ENCODE measurements at regions not wholly inside any gene's neighbourhood (a gene's known extent, or its start where the extent isn't known, plus 50 kb on each side); places are given as distances from the start of the nearest gene placed in this dataset.
"Not testable (repeated sequence)": the region's sequence is repeated elsewhere in the genome, so short reads cannot be mapped to it uniquely, and the experiment has no call there.

DNA sequence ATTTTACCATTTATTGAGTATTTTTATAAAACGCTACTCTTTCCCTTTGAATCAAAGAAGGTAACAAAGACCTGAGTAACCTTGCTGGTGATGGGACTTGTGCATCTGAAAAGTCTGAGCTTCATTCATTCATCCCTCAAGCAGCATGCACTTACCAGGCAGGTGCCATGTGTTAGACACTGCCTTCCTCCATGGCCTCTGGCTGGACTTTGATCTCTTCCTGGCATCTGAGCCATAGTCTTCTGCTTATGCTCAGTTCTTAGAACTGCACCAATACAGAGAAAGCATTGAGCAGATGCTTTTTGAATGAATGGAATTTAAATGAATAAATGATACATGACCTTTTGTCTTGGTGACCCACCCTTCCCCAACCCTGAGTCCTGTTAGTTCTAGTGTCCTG is 251.4 kb upstream of the COPS8 start:
- DNase-seq = no peak

- no peak for DNase-seq
Observed at GRCh38 chr2:236835307-236836024, 250.2 kb upstream of the COPS8 start.

- DNase-seq = not testable (repeated sequence)
Observed at GRCh38 chr2:236836028-236836427, 249.7 kb upstream of the COPS8 start.

DNA sequence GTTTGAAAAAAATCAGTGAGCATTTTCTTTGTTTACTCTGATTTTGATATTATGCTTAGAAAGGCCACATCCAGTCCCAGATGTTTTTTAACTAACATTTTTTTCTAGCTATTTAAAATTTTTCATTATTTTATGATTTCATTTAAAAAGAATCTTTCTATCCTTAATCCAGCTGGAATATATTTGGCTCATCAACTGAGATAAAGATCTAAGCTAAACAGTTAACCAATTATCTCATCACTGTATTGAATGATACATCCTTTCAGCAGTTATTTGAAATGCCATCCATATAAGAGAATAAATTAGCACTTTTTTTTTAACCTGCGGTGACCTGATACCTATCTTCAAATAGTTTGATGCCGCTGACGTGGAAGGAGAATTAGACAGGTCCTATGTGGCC is 245.5 kb upstream of the COPS8 start:
- DNase-seq = no peak

GRCh38 chr2:236840857-236841256 is 244.8 kb upstream of the COPS8 start:
- DNase-seq = no peak

DNA sequence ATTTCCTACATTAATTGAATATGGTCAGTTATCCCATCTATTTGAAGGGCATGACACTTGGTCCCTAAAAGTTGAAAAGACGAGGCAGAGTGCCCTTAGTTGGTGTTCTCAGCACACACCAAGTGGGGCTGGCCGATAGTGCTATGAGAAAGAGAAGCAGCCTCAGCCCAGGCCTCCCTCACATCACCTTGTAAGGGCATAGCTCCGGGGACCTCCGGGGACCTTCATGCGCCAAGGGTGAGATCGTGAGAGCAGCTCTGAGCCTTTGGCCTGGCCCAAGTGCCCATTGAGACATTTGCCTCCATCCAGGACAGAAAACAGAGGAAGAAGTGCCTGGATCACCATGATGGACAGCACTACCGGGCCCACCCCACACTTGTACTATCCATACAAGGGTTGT is 244.3 kb upstream of the COPS8 start:
- DNase-seq = no peak

DNA sequence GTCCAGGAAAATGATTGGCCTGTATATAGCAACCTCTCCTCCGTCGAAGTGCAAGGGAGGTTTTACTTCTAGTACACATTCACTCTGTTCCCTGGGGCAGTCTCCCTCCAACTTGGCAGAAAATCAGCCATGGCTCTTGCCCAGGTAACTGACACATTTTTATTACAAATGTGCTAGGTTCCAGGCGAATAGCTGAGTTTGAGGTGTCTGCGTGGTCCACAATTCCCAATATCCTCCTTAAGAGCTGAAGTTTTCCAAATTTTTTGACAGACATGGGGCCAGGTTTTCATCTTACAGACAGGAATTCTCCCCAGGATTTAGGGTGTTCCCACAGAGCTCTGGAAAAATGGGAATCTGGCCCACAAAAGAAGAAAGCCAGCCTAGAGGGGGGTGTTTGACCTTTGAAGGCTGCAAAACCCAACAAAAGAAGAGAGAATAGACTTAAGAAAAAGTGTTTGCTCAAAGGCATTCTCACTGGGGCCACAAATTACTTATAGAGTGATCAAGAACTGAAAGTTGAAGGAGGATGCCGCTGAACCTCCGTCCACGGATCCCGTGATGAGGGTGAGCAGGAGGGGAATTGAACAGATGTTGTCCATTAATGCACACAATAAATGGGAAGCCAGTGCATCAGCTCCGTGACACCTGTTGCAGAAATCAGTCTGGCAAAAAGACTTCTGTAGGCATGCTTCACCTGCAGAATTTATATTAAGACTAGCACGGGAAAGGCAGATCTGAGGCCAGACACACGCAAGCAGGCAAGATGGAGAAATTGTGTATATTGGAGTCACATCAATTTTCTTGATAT is 242.3 kb upstream of the COPS8 start:
- no peak for DNase-seq

GRCh38 chr2:236844711-236845110 is 241.0 kb upstream of the COPS8 start:
- no peak for DNase-seq

- DNase-seq = no peak
Observed at GRCh38 chr2:236847023-236847422, 238.7 kb upstream of the COPS8 start.

- no peak for DNase-seq
Observed at GRCh38 chr2:236847538-236848263, 238.0 kb upstream of the COPS8 start.

- peak; percentile 46 to 64 for DNase-seq
Observed at GRCh38 chr2:236848501-236848900, 237.2 kb upstream of the COPS8 start.

GRCh38 chr2:236849508-236849907 is 236.2 kb upstream of the COPS8 start:
- no peak for DNase-seq

- DNase-seq = no peak
Observed at GRCh38 chr2:236849940-236850339, 235.7 kb upstream of the COPS8 start.

DNA sequence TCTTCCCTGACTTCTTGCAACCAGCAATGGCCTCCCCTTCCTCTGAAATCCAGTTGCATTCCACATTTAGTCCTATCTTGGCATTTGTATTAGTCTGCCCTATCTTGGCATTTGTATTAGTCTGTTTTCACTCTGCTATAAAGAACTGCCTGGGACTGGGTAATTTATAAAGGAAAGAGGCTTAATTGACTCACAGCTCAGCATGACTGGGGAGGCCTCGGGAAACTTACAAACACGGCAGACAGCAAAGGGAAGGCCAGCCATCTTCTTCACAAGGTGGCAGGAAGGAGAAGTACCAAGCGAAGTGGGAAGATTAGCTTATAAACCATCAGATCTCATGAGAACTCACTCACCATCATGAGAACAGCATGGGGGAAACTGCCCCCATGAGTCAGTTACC is 234.5 kb upstream of the COPS8 start:
- no peak for DNase-seq

DNA sequence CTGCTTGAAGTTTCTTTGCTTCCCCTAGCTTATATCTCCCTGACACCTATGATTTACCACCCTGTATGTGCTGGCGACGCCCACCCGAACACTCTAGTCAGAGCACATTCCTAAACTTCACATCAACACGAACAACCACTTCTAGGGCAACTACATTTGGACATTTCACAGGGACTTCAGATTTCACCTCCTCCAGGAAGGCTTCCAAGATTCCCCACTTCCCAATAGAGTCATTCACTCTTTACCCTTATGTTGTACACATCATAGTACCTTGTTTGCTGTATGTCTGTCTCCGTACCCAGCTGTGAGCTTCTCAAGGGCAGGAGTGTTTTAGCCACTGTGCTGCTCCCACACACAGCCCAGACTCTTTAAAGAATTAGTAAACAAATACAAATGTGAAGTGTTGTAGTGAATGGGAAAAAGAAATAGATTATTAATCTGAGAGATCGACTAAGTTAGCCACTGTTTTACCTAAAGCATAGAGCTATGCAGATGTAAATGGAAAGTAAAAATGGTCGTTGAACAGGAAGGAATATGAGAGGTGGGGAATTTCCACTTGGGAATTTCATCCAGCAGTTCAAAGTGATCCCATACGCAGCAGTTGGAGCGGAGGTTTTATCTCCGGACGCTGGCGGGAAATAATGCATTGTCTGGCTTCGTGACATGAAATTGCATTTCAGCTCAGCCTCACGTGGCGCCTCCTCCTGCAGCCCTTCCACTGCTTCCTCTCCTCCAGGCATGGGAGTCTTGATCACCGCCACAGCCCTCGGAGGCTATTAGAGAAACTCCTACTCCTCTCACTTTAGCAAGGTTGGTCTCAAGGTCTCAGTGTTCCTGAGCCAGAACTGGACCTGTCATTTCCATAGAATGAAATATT is 233.4 kb upstream of the COPS8 start:
- DNase-seq = no peak

DNA sequence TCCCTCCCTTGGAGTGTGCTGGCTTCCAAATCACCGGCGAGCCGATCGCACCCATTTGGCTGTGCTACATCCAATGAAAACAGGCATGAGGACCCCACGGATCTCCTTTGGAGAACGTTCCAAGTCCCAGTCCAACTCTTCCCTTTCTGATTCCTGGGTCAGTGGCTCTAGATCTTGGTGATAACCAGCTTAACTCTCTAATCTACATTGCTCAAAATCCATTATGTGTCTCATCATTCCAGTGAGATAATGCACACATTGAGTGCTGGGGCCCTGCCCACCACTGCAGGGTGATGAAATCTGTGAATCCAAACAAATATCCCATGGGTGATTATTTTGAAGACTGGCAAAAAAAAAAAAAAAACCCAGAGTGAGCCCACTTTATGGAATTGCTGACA is 232.7 kb upstream of the COPS8 start:
- DNase-seq = no peak

GRCh38 chr2:236853585-236854051 is 232.1 kb upstream of the COPS8 start:
- DNase-seq = no peak

- DNase-seq = no peak
Observed at GRCh38 chr2:236855176-236855865, 230.4 kb upstream of the COPS8 start.

GRCh38 chr2:236855866-236856847 is 229.5 kb upstream of the COPS8 start:
- DNase-seq = peak; percentile 39 to 73

DNA sequence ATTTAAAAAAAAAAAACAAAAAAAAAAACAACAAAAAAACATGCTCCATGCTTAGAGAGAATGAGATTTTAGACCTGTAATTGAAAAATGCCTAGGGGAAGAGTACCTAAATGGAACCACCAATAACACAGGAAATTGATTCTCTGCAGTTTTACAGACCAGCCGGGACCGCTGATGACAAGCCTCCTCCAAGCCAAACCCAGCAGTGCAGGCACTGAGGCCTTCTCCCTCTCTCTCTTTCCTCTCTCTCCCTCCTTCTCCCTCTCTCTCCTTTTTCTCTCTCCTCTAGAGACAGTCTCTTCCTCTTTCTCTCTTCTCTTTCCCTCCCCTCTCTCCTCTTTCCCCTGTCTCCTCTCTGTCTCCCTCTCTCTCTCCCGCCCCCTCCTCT is 228.8 kb upstream of the COPS8 start:
- no peak for DNase-seq

- no peak for DNase-seq
Observed at GRCh38 chr2:236857246-236857645, 228.4 kb upstream of the COPS8 start.

Data from NCI-H526 (cell line).